Kidney (tissue), 13 donors: ENCODE measurements at regions not wholly inside any gene's neighbourhood (a gene's known extent, or its start where the extent isn't known, plus 50 kb on each side); places are given as distances from the start of the nearest gene placed in this dataset.
"Not testable (repeated sequence)": the region's sequence is repeated elsewhere in the genome, so short reads cannot be mapped to it uniquely, and the experiment has no call there.

Experiments
- DNase-seq, 5 donors: peaks; one replicate each; pipeline ENCODE4 v3.0.0-alpha.2; 2013 to 2020
- FAIRE-seq: peaks from 2 replicates; lab custom pipeline; 2012; peaks lifted over from hg19 to GRCh38; lab: Jason Lieb, UNC
- H3K27ac ChIP-seq, 2 donors: one replicate each; pipeline ENCODE4 v1.7.0; 2013; ENCODE audit warnings: low read depth in 2 of 2, low read length in 2 of 2, inconsistent platforms in 1 of 2
- H3K27me3 ChIP-seq: one replicate; pipeline ENCODE4 v1.7.1; 2013; ENCODE audit warnings: low read length, inconsistent platforms; ENCODE audit not compliant: control insufficient read depth, insufficient read depth
- H3K36me3 ChIP-seq, 3 donors: one replicate each; pipeline versions ENCODE4 v1.7.0 to v1.7.1; 2013; ENCODE audit warnings: low read length in 3 of 3, control low read depth in 1 of 3, inconsistent platforms in 1 of 3; ENCODE audit not compliant: insufficient read depth in 3 of 3, control insufficient read depth in 2 of 3
- H3K4me1 ChIP-seq, 3 donors: one replicate each; pipeline versions ENCODE4 v1.7.0 to v1.7.1; 2013; ENCODE audit warnings: low read length in 3 of 3, inconsistent platforms in 1 of 3, low read depth in 1 of 3; ENCODE audit not compliant: control insufficient read depth in 2 of 3, insufficient read depth in 2 of 3
- H3K4me3 ChIP-seq, 3 donors: one replicate each; pipeline versions ENCODE4 v1.7.0 to v1.8.1; 2013; ENCODE audit warnings: low read length in 3 of 3, control low read depth in 1 of 3, inconsistent platforms in 1 of 3
- H3K9ac ChIP-seq, 3 donors: one replicate each; pipeline versions ENCODE4 v1.7.0 to v1.7.1; 2013; ENCODE audit warnings: low read length in 3 of 3, control low read depth in 1 of 3, inconsistent platforms in 1 of 3
- H3K9me3 ChIP-seq, 3 donors: one replicate each; pipeline versions ENCODE4 v1.7.0 to v1.7.1; 2013; ENCODE audit warnings: low read length in 3 of 3, control low read depth in 1 of 3, inconsistent platforms in 1 of 3; ENCODE audit not compliant: control insufficient read depth in 2 of 3, insufficient read depth in 1 of 3
- intact Hi-C: fragments of 100-400 bp; cut with DNase I; formaldehyde crosslinking; loops from one replicate; pipeline ENCODE4 v1.11.1; 2022
- TF ChIP-seq, protein P1 (sequence below): IDR thresholded peaks from 3 replicates; pipeline ENCODE4 v1.5.1; 2012; ENCODE audit warnings: mild to moderate bottlenecking, moderate library complexity, borderline replicate concordance; ENCODE audit not compliant: insufficient read depth; ENCODE audit errors: extremely low read depth
- donor health status: control.
- donor health status: control.
- donor health status: control.
- donor health status: control.
- donor health status: control.
- donor health status: DM: yes; HTN: yes; CAD: no.
- donor health status: Normal renal cell carcinoma (clear cell type).

DNA sequence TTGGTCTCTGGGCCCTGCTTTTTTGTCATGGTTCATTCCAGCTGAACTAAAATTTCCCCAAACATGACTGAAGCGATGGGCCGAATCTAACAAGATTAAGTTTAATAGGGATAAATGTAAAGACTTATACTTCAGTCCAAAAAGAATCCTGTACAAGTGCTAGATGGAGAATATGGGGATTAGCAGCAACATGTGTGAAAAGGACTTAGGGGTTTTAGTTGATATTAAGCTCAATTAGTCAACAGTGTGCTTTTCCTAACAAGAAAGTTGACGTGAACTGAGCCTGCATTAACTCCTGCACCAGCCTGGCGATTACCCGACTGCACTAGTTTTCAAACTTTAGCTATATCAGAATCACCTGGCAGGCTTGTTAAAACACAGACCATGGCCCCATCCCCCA, 61.0 kb upstream of the BBX start:
- intact Hi-C loops: no loop called here

DNA sequence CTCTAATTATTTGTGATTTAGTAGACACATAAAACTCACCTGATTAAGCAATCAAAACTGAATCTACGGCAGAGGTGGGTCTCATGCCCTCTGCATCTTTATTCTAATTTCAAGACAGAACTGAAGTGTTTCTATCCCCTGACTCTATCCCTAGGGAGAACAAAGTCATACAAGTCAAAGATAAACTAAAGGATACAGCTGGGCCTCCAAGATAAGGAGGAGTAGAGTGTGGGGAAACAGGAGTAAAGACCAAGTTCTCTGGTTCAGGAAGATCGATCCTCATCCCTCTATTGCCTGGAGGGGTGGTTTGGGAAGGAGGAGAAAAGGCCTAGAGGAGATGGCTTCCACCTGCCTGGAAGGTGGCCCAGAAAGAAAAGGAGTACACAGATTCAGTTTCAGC, 58.7 kb upstream of the BBX start:
- Histone ChIP-seq H3K4me1 (no peaks in the 10 kb centered on the region), H3K27me3 (no peaks in the 10 kb centered on the region), H3K27ac (no peak overlapping the region), H3K4me3 (no peak overlapping the region), H3K9ac (no peak overlapping the region), H3K9me3 (no peaks in the 10 kb centered on the region), H3K36me3 (no peaks in the 10 kb centered on the region)
- TF ChIP-seq, protein P1, sequence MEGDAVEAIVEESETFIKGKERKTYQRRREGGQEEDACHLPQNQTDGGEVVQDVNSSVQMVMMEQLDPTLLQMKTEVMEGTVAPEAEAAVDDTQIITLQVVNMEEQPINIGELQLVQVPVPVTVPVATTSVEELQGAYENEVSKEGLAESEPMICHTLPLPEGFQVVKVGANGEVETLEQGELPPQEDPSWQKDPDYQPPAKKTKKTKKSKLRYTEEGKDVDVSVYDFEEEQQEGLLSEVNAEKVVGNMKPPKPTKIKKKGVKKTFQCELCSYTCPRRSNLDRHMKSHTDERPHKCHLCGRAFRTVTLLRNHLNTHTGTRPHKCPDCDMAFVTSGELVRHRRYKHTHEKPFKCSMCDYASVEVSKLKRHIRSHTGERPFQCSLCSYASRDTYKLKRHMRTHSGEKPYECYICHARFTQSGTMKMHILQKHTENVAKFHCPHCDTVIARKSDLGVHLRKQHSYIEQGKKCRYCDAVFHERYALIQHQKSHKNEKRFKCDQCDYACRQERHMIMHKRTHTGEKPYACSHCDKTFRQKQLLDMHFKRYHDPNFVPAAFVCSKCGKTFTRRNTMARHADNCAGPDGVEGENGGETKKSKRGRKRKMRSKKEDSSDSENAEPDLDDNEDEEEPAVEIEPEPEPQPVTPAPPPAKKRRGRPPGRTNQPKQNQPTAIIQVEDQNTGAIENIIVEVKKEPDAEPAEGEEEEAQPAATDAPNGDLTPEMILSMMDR: no peak
- DNase-seq: no peak
- FAIRE-seq: no peak
- intact Hi-C loops: no loop called here

More for the DNA sequence above, 61.0 kb upstream of the BBX start:
- H3K36me3 ChIP-seq: no peaks in the 10 kb centered on the region
- no peaks in the 10 kb centered on the region for H3K9me3 ChIP-seq
- DNase-seq (no peak), FAIRE-seq (no peak)
- no peak overlapping the region for H3K27ac ChIP-seq
- H3K9ac ChIP-seq: no peak overlapping the region
- no peaks in the 10 kb centered on the region for H3K4me1 ChIP-seq
- TF ChIP-seq, protein P1: no peak
- H3K4me3 ChIP-seq: no peak overlapping the region
- no peaks in the 10 kb centered on the region for H3K27me3 ChIP-seq

DNA sequence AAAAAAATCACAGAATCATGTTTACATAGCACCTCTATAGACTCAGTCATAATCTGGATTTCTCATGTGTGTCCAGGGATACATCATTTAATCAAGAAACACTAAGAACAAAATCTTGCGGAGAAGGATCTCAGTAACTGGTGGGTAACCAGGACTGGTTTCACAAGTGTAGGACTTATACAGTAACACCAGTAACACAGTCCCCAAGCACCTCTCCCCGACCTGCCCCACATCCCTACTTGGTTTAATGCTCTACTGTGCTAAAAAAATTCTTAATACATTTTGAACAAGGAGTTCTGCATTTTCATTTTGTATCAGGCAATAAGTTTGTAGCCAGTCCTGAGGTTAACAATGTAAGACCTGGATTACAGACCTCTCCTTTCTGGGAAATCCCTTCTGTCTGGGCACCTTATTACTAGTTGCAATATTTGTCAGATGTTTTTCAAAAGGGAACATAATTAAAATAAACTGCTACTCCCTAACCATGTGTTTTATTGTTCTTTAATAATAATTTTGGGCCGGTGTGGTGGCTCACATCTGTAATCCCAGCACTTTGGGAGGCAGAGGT, 57.6 kb upstream of the BBX start:
- Histone ChIP-seq H3K9ac (no peak overlapping the region), H3K27me3 (no peaks in the 10 kb centered on the region), H3K4me3 (no peak overlapping the region), H3K36me3 (no peaks in the 10 kb centered on the region), H3K9me3 (no peaks in the 10 kb centered on the region), H3K4me1 (no peaks in the 10 kb centered on the region), H3K27ac (no peak overlapping the region)
- FAIRE-seq (no peak), DNase-seq (no peak)
- TF ChIP-seq, protein P1: no peak
- intact Hi-C loops: no loop called here

DNA sequence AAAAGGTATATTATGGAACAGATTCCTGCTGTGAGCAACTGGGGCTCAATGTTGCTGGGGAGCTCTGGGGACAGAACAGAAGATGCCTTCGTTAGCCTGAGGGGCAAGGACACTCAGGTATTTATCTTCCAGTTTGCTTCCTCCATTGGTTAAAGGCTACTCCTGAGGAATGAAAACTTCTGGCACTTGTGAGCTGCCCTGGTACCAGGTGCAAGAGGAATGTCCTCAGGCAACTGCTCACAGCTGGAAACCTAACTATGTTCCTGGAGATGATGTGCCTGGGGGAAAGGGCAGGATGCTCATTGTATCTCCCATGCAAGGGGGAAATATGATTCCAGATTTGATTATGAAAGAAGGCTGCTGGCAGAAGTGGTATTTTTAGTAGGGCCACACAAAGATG, 54.0 kb upstream of the BBX start:
- no peak for FAIRE-seq
- H3K27ac ChIP-seq: no peak overlapping the region
- intact Hi-C loops: no loop called here

DNA sequence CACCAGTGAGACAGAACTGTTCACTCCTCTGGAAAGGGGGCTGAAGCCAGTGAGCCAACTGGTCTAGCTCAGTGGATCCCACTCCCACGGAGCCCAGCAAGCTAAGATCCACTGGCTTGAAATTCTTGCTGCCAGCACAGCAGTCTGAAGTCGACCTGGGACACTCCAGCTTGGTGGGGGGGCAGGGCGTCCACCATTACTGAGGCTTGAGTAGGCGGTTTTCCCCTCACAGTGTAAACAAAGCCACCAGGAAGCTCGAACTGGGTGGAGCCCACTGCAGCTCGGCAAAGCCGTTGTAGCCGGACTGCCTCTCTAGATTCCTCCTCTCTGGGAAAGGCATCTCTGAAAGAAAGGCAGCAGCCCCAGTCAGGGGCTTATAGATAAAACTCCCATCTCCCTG, 52.3 kb upstream of the BBX start:
- H3K36me3 ChIP-seq, H3K4me1 ChIP-seq, H3K9ac ChIP-seq, intact Hi-C loops, H3K9me3 ChIP-seq, FAIRE-seq, H3K27ac ChIP-seq, H3K4me3 ChIP-seq, H3K27me3 ChIP-seq, DNase-seq: not testable (repeated sequence)

More for the DNA sequence above, 54.0 kb upstream of the BBX start:
- no peak overlapping the region for H3K9ac ChIP-seq
- no peaks in the 10 kb centered on the region for H3K36me3 ChIP-seq
- H3K4me3 ChIP-seq: no peak overlapping the region
- H3K27me3 ChIP-seq: no peaks in the 10 kb centered on the region
- no peaks in the 10 kb centered on the region for H3K9me3 ChIP-seq
- DNase-seq: no peak
- H3K4me1 ChIP-seq: no peaks in the 10 kb centered on the region
- TF ChIP-seq, protein P1: no peak
